Stimulated activated CD4-positive, alpha-beta T cell treated with anti-CD3 and anti-CD28 coated beads, Interleukin-15, amount 100 ng/mL, for 24 hours (primary cell): ENCODE measurements at regions not wholly inside any gene's neighbourhood (a gene's known extent, or its start where the extent isn't known, plus 50 kb on each side); places are given as distances from the start of the nearest gene placed in this dataset.
"Not testable (repeated sequence)": the region's sequence is repeated elsewhere in the genome, so short reads cannot be mapped to it uniquely, and the experiment has no call there.

ENCODE experiments used
- DNase-seq: peaks from one replicate; pipeline ENCODE4 v3.0.0-alpha.2; 2020

DNA sequence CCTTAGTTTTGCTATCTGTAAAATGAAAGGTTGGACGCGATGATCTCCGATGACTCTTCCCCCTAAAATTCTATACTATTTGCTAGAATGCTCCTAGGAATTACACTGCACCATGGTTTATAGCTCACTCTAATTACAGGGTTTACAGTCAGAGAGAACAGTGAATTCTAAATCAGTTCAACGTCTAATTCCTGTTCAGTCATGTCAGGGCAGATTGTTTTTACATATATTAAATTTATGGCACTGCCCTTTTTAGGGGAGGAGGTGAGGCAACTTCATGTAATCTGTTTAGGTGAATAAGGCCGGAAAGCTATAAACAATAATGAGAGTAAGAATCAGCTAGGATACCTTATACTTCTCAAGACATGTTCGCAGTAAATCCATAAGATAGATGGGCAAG lies 293.9 kb downstream of the BAMBI start:
- DNase-seq: no peak

DNA sequence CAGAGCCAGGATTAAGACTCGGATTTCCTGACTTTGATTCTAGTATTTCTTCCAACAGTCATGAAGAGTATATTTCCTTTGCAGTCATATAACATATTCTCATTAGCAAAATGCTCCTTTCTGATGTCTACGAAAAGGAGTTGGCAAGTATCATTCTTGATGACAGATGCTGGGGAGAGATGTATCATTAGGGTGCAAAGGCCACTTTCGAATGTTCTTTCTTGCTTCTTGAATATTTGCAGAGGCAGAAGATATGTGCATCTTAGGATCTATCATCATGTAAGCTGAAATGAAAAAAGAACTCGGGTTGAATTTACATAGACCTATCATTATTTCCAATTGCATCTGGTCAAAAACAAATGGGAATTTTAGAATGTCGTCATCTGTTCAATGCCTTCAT lies 294.4 kb downstream of the BAMBI start:
- DNase-seq: no peak

DNA sequence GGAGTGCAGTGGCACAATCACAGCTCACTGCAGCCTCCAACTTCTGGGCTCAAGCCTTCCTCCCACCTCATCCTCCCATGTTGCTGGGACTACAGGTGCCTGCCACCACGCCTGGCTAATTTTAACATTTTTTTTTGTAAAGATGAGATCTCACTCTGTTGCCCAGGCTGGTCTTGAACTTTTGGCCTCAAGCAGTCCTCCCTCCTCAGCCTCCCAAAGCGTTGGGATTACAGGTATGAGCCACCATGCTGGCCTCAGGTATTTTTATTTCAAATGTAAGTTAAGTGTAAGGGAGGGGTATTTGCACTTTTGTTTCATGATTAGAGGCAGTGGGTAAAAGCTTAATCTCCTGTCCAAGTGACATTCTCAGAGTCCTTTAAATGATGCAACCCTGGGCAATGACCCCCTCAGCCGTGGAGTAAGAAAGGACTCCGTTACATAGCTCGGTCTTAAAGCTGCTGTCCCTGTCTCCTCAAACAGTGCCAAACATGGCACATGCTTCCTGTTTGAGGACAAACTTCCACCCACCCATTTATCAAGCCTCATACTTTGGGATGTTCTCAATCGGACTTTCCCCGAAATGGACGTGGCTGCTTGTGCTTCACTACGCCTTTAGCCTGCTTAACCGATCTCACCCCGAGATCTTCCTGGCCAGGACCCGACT lies 296.1 kb downstream of the BAMBI start:
- no peak for DNase-seq

DNA sequence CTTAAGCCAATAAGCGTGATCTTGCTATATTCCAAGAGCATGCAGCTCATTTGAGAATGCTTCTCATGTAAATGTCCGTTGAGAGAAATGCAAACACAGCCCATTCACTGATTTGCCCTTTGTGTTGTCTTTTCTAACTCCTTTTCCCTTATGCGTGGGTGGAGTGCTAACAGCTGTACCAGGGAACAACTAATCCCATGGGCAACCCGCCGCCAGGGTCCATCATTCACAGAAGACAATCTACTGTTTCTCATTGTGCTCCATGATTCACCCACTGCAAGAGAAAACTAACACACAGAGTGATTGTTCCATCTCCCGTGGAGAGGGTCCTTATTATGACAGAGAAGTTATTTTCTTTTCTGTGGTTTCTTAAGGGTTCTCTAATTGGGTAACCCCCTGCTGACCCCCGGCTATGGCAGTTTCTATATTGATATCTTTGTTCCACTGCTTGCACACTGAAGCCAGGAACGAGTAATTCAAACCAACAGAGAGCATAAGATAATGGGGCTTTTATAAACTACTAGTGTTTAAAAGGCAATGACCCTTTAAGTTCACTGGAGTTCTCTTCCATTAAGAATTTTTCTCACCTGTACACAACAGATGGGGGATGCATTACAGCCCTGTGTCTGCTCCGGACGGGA lies 298.7 kb downstream of the BAMBI start:
- no peak for DNase-seq

DNA sequence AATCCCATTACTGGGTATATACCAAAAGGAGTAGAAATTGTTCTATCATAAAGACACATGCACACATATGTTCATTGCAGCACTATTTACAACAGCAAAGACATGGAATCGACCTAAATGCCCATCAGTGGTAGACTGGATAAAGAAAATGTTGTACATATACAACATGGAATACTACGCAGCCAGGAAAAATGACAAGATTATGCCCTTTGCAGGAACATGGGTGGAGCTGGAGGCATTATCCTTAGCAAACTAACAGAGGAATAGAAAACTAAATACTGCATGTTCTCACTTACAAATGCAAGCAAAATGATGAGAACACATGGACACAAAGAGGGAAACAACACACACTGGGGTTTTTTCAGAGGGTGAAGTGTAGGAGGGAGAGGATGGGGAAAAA lies 300.2 kb downstream of the BAMBI start:
- DNase-seq: no peak

DNA sequence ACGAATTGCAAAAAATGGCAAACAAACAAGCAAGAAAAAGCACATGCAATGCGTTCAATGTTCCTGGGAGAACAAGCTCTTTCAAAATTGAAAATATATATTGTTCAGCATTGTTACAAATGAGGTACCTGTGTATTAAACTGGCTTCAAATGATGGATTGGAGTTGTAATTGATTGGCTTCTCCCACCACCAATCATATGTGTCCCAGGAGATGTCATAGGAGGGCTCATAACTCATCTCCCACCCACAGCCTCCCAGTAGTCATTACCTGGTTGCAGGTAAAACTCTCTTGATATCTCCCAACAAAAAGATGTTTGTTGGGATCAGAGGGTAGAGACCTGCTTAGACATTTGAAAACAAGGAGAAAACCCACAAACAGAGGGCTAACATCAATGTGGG lies 302.9 kb downstream of the BAMBI start:
- no peak for DNase-seq

DNA sequence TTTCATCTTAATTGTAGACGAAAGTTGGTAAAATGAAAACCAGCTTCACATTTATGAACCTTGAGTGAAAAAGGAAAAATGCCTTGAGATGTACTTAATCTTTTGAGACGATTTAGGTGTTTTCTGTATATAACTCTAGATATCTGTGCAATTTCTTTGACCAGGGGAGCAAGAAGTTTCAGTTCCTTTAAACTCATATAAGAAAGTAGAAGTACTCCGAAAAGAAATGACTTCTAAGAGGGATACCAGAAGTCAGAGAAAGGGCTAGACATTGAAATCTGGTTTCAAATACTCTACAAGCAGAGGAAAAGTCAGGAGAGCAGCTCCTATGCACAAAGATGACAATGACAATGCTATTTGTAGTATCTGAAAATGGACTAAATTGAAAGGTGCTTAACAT lies 303.7 kb downstream of the BAMBI start:
- DNase-seq: no peak

DNA sequence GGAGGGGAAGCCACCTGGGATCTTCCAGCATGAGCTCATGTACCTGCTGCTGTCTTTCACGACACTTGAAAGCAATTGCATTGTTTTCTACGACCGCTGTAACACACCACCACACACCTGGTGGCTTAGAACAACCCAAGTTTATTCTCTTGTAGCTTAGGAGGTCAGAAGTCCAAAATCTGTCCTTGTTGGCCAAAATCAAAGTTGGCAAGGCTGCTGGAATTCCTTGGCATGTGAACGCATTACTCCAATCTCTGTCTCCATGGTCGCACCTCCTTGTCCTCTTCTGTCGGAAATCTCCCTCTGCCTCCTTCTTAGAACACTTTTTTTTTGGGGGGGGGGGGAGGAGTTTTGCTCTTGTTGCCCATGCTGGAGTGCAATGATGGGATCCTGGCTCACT lies 305.7 kb downstream of the BAMBI start:
- no peak for DNase-seq

DNA sequence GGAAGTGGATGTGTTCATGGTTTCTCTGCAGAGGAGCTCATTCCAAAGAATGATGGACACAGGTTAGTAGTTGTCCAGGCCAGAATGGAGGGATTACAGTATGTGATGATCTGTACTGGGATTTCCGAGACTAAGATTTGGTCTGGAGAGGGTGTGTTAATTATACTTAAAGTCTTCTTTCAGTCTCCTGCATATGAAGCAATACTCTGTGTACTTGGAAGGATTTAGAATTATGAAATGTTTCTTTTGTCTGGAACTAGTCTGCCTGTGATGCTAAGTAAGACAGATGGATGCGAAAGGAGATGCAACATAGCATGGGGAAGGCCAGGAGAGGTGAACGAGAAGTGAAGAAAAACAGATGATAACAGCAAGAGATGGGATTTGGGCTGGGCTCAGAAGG lies 305.1 kb upstream of the LYZL1 start:
- DNase-seq: no peak

DNA sequence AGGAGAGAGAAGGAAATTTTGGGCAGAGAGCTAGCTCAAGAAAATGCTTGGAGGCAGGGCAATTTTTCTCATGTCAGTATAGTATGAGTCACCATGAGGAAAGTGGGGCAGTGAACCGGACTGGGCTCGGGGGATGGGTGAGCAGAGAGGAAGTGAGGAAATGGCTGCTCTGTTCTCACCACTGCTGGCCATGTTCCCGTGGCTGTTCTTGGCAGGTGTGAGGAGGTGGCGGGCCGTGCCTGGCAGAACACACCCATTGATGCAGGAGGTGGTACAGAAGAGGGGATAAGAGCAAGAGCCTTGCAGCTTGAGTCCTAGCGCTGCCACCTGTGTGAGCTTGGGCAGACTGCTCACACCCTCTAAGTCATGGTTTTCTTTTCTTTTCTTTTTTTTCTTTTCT lies 304.4 kb upstream of the LYZL1 start:
- DNase-seq: peak; percentile 7

DNA sequence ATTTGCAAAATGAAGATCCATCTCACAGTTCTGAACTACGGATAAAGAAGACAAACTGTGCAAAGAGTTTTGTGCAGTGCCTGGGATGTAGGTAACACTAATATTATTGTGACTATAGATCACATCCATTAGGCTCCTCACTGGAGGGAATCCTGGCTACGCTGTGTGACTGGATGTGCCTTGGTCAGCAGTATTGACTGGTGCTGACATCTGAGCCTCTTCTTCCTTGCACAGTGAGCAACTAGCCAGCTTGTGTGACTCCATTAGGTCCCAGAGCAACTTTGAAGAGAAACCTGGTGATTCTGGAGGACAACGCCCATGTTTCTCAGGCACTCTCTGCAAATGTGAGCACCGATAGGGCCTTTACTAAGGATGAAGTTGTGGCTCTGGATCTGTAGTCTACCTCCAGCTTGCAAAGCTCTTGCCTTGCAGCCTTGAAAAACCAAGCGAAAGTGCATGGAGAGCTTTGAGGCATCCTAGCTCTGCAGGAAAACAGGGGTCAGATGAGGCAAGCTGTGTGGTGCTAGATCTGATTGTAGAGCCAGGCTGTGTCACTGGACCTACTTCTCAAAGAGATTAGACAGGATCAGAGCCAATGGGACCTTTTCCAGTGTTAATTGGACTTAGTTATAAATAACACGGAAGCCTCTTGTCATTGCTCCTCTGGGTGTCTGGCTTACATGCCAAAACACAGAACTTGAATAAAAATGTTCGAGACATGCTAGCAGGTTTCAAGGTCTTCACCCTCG lies 303.6 kb upstream of the LYZL1 start:
- no peak for DNase-seq

DNA sequence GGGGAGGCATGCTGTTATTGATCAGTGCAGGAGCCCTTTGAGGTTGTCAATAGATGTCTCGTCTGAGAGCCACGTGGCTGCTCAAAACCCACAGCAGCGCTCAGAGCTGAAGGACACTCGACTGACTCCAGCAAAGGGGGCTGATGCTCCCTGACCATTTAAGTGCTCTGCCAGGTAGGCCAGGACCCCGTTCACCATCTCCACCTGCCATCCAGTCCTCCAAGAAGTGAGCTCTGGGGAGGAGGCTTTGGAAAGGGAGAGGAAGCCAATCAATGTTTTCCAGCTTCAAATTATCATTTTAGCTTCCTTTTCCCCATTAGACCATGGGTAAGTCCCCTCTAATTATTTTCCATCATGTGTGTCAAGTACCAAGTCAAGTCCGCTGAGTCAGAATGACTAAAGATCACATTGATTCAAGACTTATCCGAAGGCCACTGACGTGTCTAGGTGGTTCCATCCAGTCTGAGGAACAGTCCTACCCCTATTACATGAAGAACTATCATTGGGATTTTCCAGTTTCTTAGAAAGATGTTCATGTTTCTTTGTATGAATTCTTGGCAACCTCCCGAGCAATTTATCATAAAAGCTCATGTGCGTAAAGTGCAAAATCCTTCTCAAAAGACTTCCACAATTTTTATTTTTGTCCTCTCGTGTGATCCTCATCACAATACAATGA lies 302.6 kb upstream of the LYZL1 start:
- no peak for DNase-seq

DNA sequence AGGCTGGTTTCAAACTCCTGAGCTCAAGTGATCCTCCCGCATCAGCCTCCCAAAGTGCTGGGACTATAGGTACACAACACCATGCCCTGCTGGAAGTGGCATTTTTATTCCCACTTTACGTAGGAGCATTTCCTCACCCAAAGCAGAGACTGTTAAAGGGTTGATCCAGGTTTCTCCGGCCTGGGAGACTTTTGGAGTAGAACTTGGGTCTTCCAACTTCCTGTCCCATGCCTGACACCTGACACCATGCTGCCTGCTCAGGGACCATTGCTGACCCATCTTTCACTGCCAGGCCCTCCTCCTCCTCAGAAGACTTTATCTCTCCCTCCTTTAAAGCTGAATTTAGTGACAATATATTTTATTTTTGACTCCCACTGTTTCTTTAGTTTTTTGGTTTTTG lies 302.0 kb upstream of the LYZL1 start:
- DNase-seq: no peak

DNA sequence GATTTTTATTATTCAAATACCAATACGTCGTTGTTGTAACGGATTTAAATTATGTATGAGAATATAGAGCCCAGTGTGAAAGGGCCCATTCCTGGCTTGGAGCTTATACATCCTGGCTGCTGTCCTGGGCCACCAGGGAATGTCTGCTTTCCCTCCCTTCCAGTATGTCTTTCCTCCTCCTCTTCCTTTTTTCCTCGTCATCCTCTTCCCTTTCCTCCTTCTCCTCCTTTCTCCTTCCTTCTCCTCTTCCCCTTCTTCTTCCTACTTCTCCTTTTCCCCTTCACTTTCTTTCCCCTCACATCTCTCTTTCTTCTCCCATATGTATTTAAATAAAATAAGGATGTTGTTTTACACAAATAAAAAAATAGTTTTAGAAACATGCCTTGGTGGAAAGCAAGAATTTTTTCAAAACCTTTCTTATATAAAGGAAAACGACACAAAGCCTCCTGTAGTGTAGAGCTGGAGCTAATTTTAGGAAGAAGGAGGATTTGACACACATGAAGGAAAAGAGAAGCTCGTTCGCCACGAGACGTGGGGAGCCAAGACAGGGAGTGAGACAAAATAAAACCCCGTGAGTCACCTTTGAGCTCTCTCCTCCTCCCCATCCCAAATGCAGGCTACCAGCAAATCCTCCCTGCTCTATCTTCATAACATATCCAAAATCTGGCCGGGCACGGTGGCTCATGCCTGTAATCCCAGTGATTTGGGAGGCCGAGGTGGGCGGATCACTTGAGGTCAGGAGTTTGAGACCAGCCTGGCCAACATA lies 301.1 kb upstream of the LYZL1 start:
- DNase-seq: no peak

DNA sequence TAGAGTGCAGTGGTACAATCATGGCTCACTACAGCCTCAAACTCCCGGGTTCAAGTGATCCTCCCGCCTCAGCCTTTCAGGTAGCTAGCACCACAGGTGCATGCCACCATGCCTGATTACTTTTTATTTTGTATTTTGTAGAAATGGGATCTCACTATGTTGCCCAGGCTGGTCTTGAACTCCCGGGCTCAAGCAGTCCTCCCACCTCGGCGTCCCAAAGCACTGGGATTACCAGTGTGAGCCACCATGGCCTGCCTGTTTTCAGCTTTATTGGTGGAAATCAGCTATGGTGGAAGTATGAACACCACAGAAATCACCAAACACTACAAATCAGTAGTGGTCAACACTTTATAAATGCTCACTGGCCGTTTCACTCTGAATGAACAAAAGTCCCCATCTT lies 299.9 kb upstream of the LYZL1 start:
- DNase-seq: no peak

DNA sequence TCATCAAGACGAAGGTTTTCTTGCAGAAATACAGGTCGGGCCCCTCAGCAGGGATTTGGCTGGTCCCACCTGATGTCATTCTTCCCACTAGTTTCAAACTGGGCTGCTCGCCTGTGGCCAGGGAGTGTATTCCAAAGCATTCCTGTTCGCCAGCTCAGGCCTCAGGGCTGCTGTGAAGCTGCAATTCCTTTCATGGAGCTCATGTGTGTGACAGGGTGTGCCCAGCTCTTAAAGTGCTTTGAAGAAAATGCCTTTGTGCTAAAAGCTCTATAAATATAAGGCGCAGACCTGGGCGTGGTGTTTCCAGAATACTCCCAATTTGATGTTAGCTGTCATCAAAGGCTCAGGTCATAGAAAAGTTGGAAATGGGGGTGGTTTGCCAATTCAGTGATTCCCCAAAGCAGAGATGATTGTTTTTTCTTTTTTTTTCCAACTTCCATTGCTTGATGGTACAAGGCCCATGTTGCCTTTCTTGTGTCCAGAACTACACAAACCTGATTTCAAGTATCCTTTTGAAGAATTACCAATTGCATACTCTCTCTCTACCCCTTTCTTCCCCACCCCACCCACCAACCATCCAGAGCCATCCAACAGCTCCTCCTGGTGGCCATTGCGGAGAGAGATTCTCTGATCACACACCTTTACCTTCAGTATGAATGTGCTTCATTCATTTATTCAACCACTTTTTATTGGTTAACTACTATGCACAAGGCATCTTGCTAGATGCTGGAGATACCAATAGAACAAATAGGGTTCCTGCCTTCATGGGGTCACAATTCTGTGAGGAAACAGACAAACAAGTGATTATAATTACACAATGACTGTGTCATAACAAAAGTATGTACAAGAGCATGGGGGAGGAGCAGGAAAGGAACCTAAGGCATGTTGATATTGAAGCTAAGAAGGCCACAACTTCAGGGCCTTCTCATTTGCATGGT lies 297.3 kb upstream of the LYZL1 start:
- peak; percentile 53 for DNase-seq

DNA sequence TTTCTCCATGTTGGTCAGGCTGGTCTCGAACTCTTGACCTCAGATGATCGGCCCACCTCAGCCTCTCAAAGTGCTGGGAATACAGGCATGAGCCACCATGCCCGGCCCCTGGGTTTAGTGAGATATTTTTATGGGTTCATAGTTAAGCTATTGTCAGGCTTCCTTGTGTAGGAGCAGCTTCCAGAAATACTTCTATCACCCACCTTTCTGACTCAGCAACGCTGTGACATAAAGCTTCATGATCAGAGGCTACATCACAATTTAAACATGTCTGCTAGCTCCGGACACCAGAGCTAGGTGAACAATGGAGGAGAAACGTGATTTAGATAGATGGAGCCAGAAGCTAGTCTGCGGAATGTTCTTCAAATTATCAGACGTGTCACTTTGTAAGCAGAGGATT lies 295.8 kb upstream of the LYZL1 start:
- no peak for DNase-seq

DNA sequence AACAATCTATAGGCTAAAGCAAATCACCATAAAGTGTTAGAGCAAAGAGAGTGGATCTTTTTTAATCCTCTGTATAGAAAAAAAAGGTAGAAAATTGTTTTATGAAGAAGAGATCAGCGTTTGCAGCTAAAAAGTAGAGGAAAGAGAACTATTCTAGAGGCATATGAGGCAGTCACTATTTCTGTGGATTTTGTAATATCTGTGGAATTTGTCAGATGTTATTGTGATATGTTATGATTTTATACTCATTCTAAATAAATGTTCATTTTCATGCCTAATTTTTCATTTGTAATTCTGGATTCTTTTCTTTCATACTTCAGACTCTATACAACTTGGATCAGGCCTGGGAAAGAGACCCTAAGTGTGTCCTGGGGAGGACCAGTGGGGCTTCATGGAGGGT lies 295.0 kb upstream of the LYZL1 start:
- no peak for DNase-seq

DNA sequence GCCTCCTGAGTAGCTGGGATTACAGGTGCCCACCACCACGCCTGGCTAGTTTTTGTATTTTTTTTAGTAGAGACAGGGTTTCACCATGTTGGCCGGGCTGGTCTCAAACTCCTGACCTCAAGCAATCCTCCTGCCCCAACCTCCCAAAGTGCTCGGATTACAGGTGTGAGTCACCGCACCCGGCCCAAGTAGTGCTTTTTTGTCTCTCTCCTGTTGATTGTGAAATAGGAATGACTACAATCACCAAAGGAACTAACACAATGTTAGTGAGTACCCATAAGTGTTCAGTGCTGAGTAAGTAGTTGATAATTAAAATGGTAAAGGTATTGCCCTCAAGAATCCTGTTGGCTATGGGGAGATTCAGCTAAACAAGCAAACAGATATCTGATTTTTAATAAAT lies 294.1 kb upstream of the LYZL1 start:
- DNase-seq: not testable (repeated sequence)

DNA sequence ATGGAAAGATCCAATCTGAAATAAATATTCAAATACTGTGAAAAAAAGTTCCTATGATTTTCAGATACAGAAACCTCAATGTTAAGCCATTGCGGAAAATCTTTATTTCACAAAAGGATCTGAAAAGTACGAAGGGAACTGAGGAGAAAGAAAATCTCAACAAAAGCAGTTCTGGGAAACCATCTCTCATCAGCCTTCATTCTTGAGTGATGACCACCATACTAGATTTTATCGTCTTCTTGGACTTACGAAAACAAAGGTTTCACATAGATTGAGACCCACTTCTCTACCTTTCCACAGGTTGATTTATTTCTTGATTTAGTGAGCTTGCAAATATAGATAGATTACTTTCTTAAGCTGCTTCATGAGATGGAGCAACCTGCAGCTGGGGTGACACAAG lies 293.4 kb upstream of the LYZL1 start:
- DNase-seq: no peak

DNA sequence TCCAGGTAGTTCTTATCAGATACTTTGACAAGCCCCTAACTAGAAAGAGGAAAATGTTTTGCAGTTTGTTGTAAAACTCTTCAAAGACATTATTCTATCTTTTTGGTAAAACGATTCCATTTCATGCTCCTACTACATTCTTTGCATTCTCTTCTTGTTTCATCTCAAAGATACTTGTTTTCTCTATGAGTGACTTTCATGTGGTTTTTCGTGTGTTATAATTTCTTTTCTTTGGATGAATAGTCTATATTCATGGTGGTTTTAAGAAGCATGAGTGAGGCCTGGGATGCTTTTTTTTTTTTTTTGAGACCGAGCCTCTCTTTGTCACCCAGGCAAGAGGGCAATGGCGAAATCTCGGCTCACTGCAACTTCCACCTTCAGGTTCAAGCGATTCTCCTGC lies 292.5 kb upstream of the LYZL1 start:
- DNase-seq: no peak
